ENCODE measurements at regions not wholly inside any gene's neighbourhood (a gene's known extent, or its start where the extent isn't known, plus 50 kb on each side); places are given as distances from the start of the nearest gene placed in this dataset.

GRCh38 chr7:115359119-115359518 lies 437.2 kb downstream of the MDFIC start:
- TF ChIP-seq CTCF (IDR thresholded peaks at IDR 0.05; ENCODE audit: low read length) (no peak), EZH2 (IDR thresholded peaks at IDR 0.05; ENCODE audit: borderline replicate concordance, low read length) (no peak)

Measured in OCI-LY1 (cell line).